ENCODE measurements at regions not wholly inside any gene's neighbourhood (a gene's known extent, or its start where the extent isn't known, plus 50 kb on each side); places are given as distances from the start of the nearest gene placed in this dataset.

DNA sequence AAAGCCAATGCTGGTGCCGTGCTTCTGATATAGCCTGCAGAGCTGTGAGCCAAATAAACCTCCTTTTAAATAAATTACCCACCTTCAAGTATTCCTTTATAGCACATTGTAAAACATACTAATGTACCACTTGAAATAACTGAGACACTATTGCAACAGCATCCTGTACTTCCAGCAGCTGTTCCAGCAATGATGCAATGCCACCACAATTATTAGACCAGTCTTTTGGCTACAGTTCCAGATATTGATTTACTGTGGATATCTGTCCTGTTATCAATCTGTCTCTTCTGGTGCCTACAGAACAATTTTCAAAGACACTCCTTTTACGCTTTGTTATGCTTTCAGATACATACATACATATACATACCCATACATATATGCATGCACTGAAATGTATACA lies 567.9 kb downstream of the TAF11L14 start:
- TF ChIP-seq CHD1 (IDR thresholded peaks at IDR 0.05; ENCODE audit: low read depth, low read length), result no peak
- no peak for TF ChIP-seq MXI1 (IDR thresholded peaks at IDR 0.05; ENCODE audit: borderline replicate concordance, low read depth, low read length)
- TF ChIP-seq CEBPB (IDR thresholded peaks at IDR 0.05; ENCODE audit: low read depth, low read length), result no peak
- TF ChIP-seq RFX5 (IDR thresholded peaks at IDR 0.05; ENCODE audit: low read depth, low read length), result no peak
- TF ChIP-seq SMC3 (IDR thresholded peaks at IDR 0.05; ENCODE audit: low read depth, low read length), result no peak
- no peak for TF ChIP-seq FOS (IDR thresholded peaks at IDR 0.05; ENCODE audit: low read depth, low read length)
- no peak for TF ChIP-seq USF2 (IDR thresholded peaks at IDR 0.05; ENCODE audit: low read depth, low read length)
- in situ Hi-C loops (cut with MboI; ENCODE audit: low sequenced_read_pairs), result no loop called here
- Histone ChIP-seq H3K4me1 (ENCODE audit: control insufficient read depth, insufficient read depth, low read length) (no peaks in the 10 kb centered on the region), H4K91ac (ENCODE audit: insufficient read depth, low read depth, low read length) (no peak overlapping the region), H3K18ac (ENCODE audit: low read depth, low read length) (no peak overlapping the region), H3K14ac (replicated peaks; ENCODE audit: low read depth, low read length) (no peak overlapping the region), H3K9me3 (ENCODE audit: control insufficient read depth, insufficient read depth, low read length) (peaks cover 3% of the 10 kb centered on the region), H3K23ac (ENCODE audit: low read depth, low read length) (no peak overlapping the region), H3K27ac (ENCODE audit: insufficient read depth, low read length) (no peak overlapping the region), H3K56ac (ENCODE audit: extremely low read depth, insufficient read depth, low read length) (no peak overlapping the region), H3K27me3 (ENCODE audit: control insufficient read depth, insufficient read depth, low read length) (no peaks in the 10 kb centered on the region), H2BK120ac (ENCODE audit: low read depth, low read length) (no peak overlapping the region), H3K36me3 (ENCODE audit: control insufficient read depth, insufficient read depth, low read length) (no peaks in the 10 kb centered on the region), H2BK20ac (ENCODE audit: low read depth, low read length) (no peak overlapping the region), H3K4ac (ENCODE audit: low read depth, low read length) (no peak overlapping the region), H2BK15ac (ENCODE audit: low read depth, low read length) (no peak overlapping the region), H3K79me1 (ENCODE audit: low read depth in 1 of 2, low read length in 2 of 2) (no peaks in the 10 kb centered on the region), H2BK5ac (ENCODE audit: low read depth, low read length, poor library complexity, severe bottlenecking) (no peak overlapping the region), H2AK9ac (replicated peaks; ENCODE audit: low read depth, low read length, poor library complexity) (no peak overlapping the region), H2AFZ (replicated peaks; ENCODE audit: low read length, poor library complexity) (no peak overlapping the region), H2AK5ac (ENCODE audit: low read depth, low read length) (no peak overlapping the region), H4K5ac (ENCODE audit: low read depth, low read length) (no peak overlapping the region), H3K4me2 (ENCODE audit: low read depth, low read length) (no peak overlapping the region), H3K4me3 (ENCODE audit: insufficient read depth, low read depth, low read length) (no peak overlapping the region), H4K20me1 (ENCODE audit: insufficient read depth, low read length) (no peaks in the 10 kb centered on the region), H3K9ac (ENCODE audit: low read depth, low read length) (no peak overlapping the region), H3K9me1 (ENCODE audit: insufficient read depth, low read length) (no peaks in the 10 kb centered on the region), H4K8ac (ENCODE audit: low read depth in 2 of 2, low read length in 2 of 2) (no peak overlapping the region)
- BruUV-seq (replicated peaks), result no TSS peak
- 40% methylated on average over 1 of the region's 2 CpGs; no CpG with 5 or more reads in 1 of the 2 experiments for WGBS, 2 experiments (ENCODE audit: extremely low coverage in 2 of 2, insufficient read length in 1 of 2)
- ChIA-PET POLR2A (ENCODE audit: unreplicated experiment) (no interaction called here), CTCF (no interaction called here)
- dilution Hi-C loops (cut with HindIII; ENCODE audit: low sequenced_read_pairs, unreplicated experiment), result no loop called here
- intact Hi-C loops (cut with micrococcal nuclease), result no loop called here
- DNase-seq (no peak), ATAC-seq (ENCODE audit: low read depth) (no peak)

Data from IMR-90 (cell line).